Tibial artery (tissue), 4 donors: ENCODE measurements at regions not wholly inside any gene's neighbourhood (a gene's known extent, or its start where the extent isn't known, plus 50 kb on each side); places are given as distances from the start of the nearest gene placed in this dataset.

ENCODE experiments used
- DNase-seq, 2 donors: peaks; one replicate each; pipeline ENCODE4 v3.0.0-alpha.2; 2019
- H3K27ac ChIP-seq, 2 donors: fragments of 200-600 bp; sonication (generic) in 1 of 2; 1 replicate in 1 of 2; 2 replicates in 1 of 2; pipeline ENCODE4 v1.5.1; 2018 to 2019; ENCODE audit warnings: mild to moderate bottlenecking in 1 of 2
- H3K27me3 ChIP-seq, 2 donors: fragments of 200-600 bp; sonication (generic) in 1 of 2; one replicate each; pipeline versions ENCODE4 v1.5.1 to v1.6.0; 2016 to 2019
- H3K36me3 ChIP-seq, 3 donors: fragments of 200-600 bp; sonication (generic) in 2 of 3; one replicate each; pipeline ENCODE4 v1.5.1; 2016 to 2019; ENCODE audit warnings: mild to moderate bottlenecking in 2 of 3
- H3K4me1 ChIP-seq, 4 donors: fragments of 200-600 bp; sonication (generic) in 2 of 4; 1 replicate in 3 of 4; 2 replicates in 1 of 4; pipeline ENCODE4 v1.5.1; 2016 to 2019
- H3K4me3 ChIP-seq, 2 donors: fragments of 200-600 bp; sonication (generic) in 1 of 2; 1 replicate in 1 of 2; 2 replicates in 1 of 2; pipeline ENCODE4 v1.5.1; 2018 to 2019; ENCODE audit warnings: mild to moderate bottlenecking in 2 of 2
- H3K9me3 ChIP-seq, 3 donors: fragments of 200-600 bp; sonication (generic) in 1 of 3; one replicate each; pipeline ENCODE4 v1.5.1; 2016 to 2019
- intact Hi-C: fragments of 100-400 bp; cut with DNase I; formaldehyde crosslinking; loops from one replicate; pipeline ENCODE4 v1.15.0; 2023; ENCODE audit warnings: low total_unique reads
- TF ChIP-seq, protein P1 (sequence below), 2 experiments: fragments of 200-600 bp in 1 of 2; fragments of 450-650 bp in 1 of 2; IDR thresholded peaks; one replicate each; pipeline ENCODE4 v1.5.1; 2017 to 2019; ENCODE audit warnings: antibody characterized with exemption in 2 of 2, mild to moderate bottlenecking in 1 of 2, moderate library complexity in 1 of 2

- H3K9me3 ChIP-seq: peaks cover 0 to 4% (median 0%) of the 10 kb centered on the region in 3 donors
- intact Hi-C loops: no loop called here
- H3K27ac ChIP-seq: no peak overlapping the region
- H3K4me1 ChIP-seq: no peaks in the 10 kb centered on the region
- H3K27me3 ChIP-seq: no peaks in the 10 kb centered on the region
- no peaks in the 10 kb centered on the region for H3K36me3 ChIP-seq
- DNase-seq: no peak
- H3K4me3 ChIP-seq: no peak overlapping the region
- TF ChIP-seq, protein P1, sequence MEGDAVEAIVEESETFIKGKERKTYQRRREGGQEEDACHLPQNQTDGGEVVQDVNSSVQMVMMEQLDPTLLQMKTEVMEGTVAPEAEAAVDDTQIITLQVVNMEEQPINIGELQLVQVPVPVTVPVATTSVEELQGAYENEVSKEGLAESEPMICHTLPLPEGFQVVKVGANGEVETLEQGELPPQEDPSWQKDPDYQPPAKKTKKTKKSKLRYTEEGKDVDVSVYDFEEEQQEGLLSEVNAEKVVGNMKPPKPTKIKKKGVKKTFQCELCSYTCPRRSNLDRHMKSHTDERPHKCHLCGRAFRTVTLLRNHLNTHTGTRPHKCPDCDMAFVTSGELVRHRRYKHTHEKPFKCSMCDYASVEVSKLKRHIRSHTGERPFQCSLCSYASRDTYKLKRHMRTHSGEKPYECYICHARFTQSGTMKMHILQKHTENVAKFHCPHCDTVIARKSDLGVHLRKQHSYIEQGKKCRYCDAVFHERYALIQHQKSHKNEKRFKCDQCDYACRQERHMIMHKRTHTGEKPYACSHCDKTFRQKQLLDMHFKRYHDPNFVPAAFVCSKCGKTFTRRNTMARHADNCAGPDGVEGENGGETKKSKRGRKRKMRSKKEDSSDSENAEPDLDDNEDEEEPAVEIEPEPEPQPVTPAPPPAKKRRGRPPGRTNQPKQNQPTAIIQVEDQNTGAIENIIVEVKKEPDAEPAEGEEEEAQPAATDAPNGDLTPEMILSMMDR (IDR thresholded peaks at IDR 0.05): no peak
Observed at GRCh38 chr16:26475596-26475995, 591.1 kb upstream of the C16orf82 start.

- no peak for DNase-seq
- H3K9me3 ChIP-seq: no peaks in the 10 kb centered on the region
- no peaks in the 10 kb centered on the region for H3K4me1 ChIP-seq
- intact Hi-C loops: no loop called here
- TF ChIP-seq, protein P1 (IDR thresholded peaks at IDR 0.05): no peak
- no peak overlapping the region for H3K27ac ChIP-seq
- H3K4me3 ChIP-seq: no peak overlapping the region
- H3K36me3 ChIP-seq: no peaks in the 10 kb centered on the region
- H3K27me3 ChIP-seq: no peaks in the 10 kb centered on the region
Observed at GRCh38 chr16:26491101-26491670, 575.5 kb upstream of the C16orf82 start.

GRCh38 chr16:26491962-26492361 is 574.8 kb upstream of the C16orf82 start:
- intact Hi-C loops: no loop called here
- no peak for DNase-seq
- Histone ChIP-seq H3K36me3 (no peaks in the 10 kb centered on the region), H3K4me1 (no peaks in the 10 kb centered on the region), H3K9me3 (no peaks in the 10 kb centered on the region), H3K27ac (no peak overlapping the region), H3K4me3 (no peak overlapping the region), H3K27me3 (no peaks in the 10 kb centered on the region)
- TF ChIP-seq, protein P1 (IDR thresholded peaks at IDR 0.05): no peak

DNA sequence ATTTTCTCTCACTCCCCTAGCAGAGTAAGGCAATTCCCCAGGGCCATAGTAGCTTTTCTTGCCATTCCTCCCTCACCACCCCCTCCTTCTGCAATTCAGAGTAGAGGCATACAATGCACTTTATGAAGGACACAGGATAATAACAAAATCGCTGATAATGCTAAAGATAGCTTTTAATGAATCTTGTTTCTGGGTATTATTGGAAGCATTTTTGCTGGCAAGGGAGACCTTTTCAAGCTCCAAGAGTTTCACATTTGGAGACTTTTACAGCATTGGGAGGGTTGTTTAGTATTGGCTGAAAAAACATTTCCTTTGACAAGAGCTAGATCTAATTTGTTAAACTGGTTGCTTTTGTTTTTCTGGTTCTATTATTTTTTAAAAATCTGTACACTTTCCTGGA is 573.0 kb upstream of the C16orf82 start:
- Histone ChIP-seq H3K36me3 (no peaks in the 10 kb centered on the region), H3K9me3 (no peaks in the 10 kb centered on the region), H3K4me3 (no peak overlapping the region), H3K4me1 (no peaks in the 10 kb centered on the region), H3K27me3 (no peaks in the 10 kb centered on the region), H3K27ac (no peak overlapping the region)
- TF ChIP-seq, protein P1 (IDR thresholded peaks at IDR 0.05): no peak
- no peak for DNase-seq
- intact Hi-C loops: no loop called here

- H3K9me3 ChIP-seq: no peaks in the 10 kb centered on the region
- no peaks in the 10 kb centered on the region for H3K27me3 ChIP-seq
- TF ChIP-seq, protein P1 (IDR thresholded peaks at IDR 0.05): no peak
- DNase-seq: no peak
- intact Hi-C loops: no loop called here
- H3K4me1 ChIP-seq: no peaks in the 10 kb centered on the region
- no peaks in the 10 kb centered on the region for H3K36me3 ChIP-seq
- no peak overlapping the region for H3K4me3 ChIP-seq
- H3K27ac ChIP-seq: no peak overlapping the region
Observed at GRCh38 chr16:26497896-26498295, 568.8 kb upstream of the C16orf82 start.

DNA sequence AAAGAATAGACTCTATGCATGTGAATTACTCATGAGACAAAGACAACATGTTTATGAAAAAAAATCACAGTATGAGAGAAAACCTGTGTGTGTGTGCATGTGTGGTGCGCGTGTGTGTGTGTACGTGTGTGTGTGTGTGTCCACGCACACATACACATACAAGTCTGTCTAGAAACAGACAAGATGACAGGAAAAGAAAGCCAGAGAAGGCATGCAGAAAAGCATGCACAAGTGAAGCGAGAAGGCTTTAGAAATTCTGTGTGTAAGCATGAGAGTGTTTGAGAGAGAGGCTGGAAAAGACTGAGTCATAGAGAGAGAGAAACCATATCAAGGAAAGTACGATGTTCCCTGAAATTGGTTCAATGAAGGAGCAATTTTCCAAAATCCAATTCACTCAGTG is 566.4 kb upstream of the C16orf82 start:
- TF ChIP-seq, protein P1 (IDR thresholded peaks at IDR 0.05): no peak
- H3K27ac ChIP-seq: no peak overlapping the region
- DNase-seq: no peak
- H3K27me3 ChIP-seq: no peaks in the 10 kb centered on the region
- no peak overlapping the region for H3K4me3 ChIP-seq
- intact Hi-C loops: no loop called here
- no peaks in the 10 kb centered on the region for H3K9me3 ChIP-seq
- no peaks in the 10 kb centered on the region for H3K4me1 ChIP-seq
- no peaks in the 10 kb centered on the region for H3K36me3 ChIP-seq
